Upper lobe of left lung (tissue), 4 donors: ENCODE measurements at regions not wholly inside any gene's neighbourhood (a gene's known extent, or its start where the extent isn't known, plus 50 kb on each side); places are given as distances from the start of the nearest gene placed in this dataset.

Experiments
- POLR2A ChIP-seq, 4 donors: fragments of 450-650 bp; IDR thresholded peaks; one replicate each; pipeline ENCODE4 v1.5.1; 2016 to 2017; ENCODE audit warnings: antibody characterized with exemption in 4 of 4, mild to moderate bottlenecking in 2 of 4
- POLR2AphosphoS5 ChIP-seq, 2 donors: sonication (generic); formaldehyde crosslinking; IDR thresholded peaks; one replicate each; pipeline ENCODE4 v1.5.1; 2017; ENCODE audit warnings: antibody characterized with exemption in 2 of 2

GRCh38 chr4:185945252-185945651, 123.7 kb upstream of the TLR3 start:
- TF ChIP-seq POLR2A (IDR thresholded peaks at IDR 0.05) (no peak), POLR2AphosphoS5 (IDR thresholded peaks at IDR 0.05) (no peak)
